ENCODE measurements at regions not wholly inside any gene's neighbourhood (a gene's known extent, or its start where the extent isn't known, plus 50 kb on each side); places are given as distances from the start of the nearest gene placed in this dataset.

- DNase-seq (ENCODE audit: low spot score): no peak
Observed at GRCh38 chr3:40701016-40701588, 176.3 kb downstream of the ZNF621 start.

- DNase-seq (ENCODE audit: low spot score): no peak
Observed at GRCh38 chr3:40704224-40704623, 179.5 kb downstream of the ZNF621 start.

- no peak for DNase-seq (ENCODE audit: low spot score)
Observed at GRCh38 chr3:40705663-40706062, 180.9 kb downstream of the ZNF621 start.

GRCh38 chr3:40713306-40713705 is 188.5 kb downstream of the ZNF621 start:
- DNase-seq (ENCODE audit: low spot score): no peak

GRCh38 chr3:40713795-40714194 is 189.0 kb downstream of the ZNF621 start:
- DNase-seq (ENCODE audit: low spot score): no peak

GRCh38 chr3:40714771-40715345 is 190.1 kb downstream of the ZNF621 start:
- no peak for DNase-seq (ENCODE audit: low spot score)

- no peak for DNase-seq (ENCODE audit: low spot score)
Observed at GRCh38 chr3:40715551-40715950, 190.8 kb downstream of the ZNF621 start.

- DNase-seq (ENCODE audit: low spot score): no peak
Observed at GRCh38 chr3:40717471-40717870, 192.7 kb downstream of the ZNF621 start.

- no peak for DNase-seq (ENCODE audit: low spot score)
Observed at GRCh38 chr3:40718209-40718608, 193.4 kb downstream of the ZNF621 start.

GRCh38 chr3:40718681-40719080 is 193.9 kb downstream of the ZNF621 start:
- no peak for DNase-seq (ENCODE audit: low spot score)

GRCh38 chr3:40719660-40720287 is 195.0 kb downstream of the ZNF621 start:
- DNase-seq (ENCODE audit: low spot score): no peak

GRCh38 chr3:40720341-40720740 is 195.6 kb downstream of the ZNF621 start:
- DNase-seq (ENCODE audit: low spot score): no peak

GRCh38 chr3:40720863-40721262 is 196.1 kb downstream of the ZNF621 start:
- DNase-seq (ENCODE audit: low spot score): no peak

- DNase-seq (ENCODE audit: low spot score): no peak
Observed at GRCh38 chr3:40723083-40723660, 198.4 kb downstream of the ZNF621 start.

- no peak for DNase-seq (ENCODE audit: low spot score)
Observed at GRCh38 chr3:40725031-40725430, 200.3 kb downstream of the ZNF621 start.

GRCh38 chr3:40731445-40731844 is 206.7 kb downstream of the ZNF621 start:
- no peak for DNase-seq (ENCODE audit: low spot score)

- no peak for DNase-seq (ENCODE audit: low spot score)
Observed at GRCh38 chr3:40736943-40737342, 212.2 kb downstream of the ZNF621 start.

GRCh38 chr3:40737343-40737742 is 212.6 kb downstream of the ZNF621 start:
- DNase-seq (ENCODE audit: low spot score): no peak

- DNase-seq (ENCODE audit: low spot score): no peak
Observed at GRCh38 chr3:40739971-40740370, 215.2 kb downstream of the ZNF621 start.

- no peak for DNase-seq (ENCODE audit: low spot score)
Observed at GRCh38 chr3:40741729-40742128, 217.0 kb downstream of the ZNF621 start.

GRCh38 chr3:40745381-40746106 is 220.8 kb downstream of the ZNF621 start:
- DNase-seq (ENCODE audit: low spot score): no peak

- no peak for DNase-seq (ENCODE audit: low spot score)
Observed at GRCh38 chr3:40751666-40752065, 226.9 kb downstream of the ZNF621 start.

GRCh38 chr3:40752492-40752891 is 227.7 kb downstream of the ZNF621 start:
- no peak for DNase-seq (ENCODE audit: low spot score)

All from RKO (cell line).